ENCODE measurements at regions not wholly inside any gene's neighbourhood (a gene's known extent, or its start where the extent isn't known, plus 50 kb on each side); places are given as distances from the start of the nearest gene placed in this dataset.

DNA sequence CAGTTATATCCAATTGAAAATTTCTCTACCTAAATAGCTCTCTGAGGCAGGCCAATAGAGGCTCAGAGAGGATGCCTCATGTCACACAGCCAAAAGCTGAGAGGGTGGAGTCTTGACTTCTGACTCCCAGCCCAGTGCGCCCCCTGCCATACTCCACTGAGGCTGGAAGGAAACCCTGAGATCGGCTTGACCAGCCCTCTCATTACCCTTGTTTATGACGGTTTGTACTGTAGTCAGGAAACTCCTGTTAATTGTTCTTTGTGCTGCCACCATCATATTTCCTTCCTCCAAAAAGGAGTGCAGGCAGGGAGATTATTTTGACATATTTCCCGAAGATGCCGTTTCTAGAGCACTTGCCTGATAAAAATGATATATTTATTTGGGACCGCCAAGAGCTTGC lies 107.9 kb downstream of the AIPL1 start:
- H3K4me3 ChIP-seq (replicated peaks; ENCODE audit: low read depth, low read length): no peak overlapping the region
- TF ChIP-seq, protein P1, sequence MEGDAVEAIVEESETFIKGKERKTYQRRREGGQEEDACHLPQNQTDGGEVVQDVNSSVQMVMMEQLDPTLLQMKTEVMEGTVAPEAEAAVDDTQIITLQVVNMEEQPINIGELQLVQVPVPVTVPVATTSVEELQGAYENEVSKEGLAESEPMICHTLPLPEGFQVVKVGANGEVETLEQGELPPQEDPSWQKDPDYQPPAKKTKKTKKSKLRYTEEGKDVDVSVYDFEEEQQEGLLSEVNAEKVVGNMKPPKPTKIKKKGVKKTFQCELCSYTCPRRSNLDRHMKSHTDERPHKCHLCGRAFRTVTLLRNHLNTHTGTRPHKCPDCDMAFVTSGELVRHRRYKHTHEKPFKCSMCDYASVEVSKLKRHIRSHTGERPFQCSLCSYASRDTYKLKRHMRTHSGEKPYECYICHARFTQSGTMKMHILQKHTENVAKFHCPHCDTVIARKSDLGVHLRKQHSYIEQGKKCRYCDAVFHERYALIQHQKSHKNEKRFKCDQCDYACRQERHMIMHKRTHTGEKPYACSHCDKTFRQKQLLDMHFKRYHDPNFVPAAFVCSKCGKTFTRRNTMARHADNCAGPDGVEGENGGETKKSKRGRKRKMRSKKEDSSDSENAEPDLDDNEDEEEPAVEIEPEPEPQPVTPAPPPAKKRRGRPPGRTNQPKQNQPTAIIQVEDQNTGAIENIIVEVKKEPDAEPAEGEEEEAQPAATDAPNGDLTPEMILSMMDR (IDR thresholded peaks at IDR 0.05; ENCODE audit: low read length, missing control alignments): no peak
- no peak for DNase-seq (ENCODE audit: low read depth)

DNA sequence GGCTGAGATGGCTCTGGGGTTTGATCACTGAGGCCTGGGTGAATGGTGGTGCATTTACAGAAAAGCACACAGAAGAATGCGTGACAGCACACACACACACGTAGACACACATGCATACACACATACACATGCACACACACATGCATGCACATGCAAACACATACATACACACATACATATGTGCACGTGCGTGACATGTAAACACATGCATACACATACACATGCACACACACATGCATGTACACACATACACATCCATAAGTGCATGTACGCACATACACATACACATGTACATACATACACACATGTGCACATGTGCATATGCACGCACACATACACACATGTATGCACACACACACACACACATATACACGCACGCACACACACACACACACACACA lies 108.4 kb downstream of the AIPL1 start:
- TF ChIP-seq, protein P1 (IDR thresholded peaks at IDR 0.05; ENCODE audit: low read length, missing control alignments): no peak
- no peak for DNase-seq (ENCODE audit: low read depth)
- H3K4me3 ChIP-seq (replicated peaks; ENCODE audit: low read depth, low read length): no peak overlapping the region

DNA sequence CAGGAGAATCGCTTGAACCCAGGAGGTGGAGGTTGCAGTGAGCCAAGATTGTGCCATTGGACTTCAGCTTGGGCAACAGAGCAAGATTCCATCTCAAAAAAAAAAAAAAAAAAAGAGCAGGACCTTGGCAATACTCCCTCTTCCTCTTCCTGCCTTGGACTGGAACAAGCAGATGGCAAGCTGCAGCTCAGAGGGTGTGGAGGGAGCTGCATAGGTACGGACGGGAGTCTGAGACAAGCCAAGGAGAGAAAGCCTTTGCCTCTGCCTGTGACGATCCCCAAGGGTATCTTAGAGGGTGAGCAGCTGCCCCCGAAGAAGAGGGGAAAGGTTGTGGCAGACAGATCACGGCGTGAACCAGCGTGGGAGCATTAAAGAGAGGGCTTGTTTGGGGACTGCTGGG lies 109.2 kb downstream of the AIPL1 start:
- no peak for DNase-seq (ENCODE audit: low read depth)
- no peak overlapping the region for H3K4me3 ChIP-seq (replicated peaks; ENCODE audit: low read depth, low read length)
- TF ChIP-seq, protein P1 (IDR thresholded peaks at IDR 0.05; ENCODE audit: low read length, missing control alignments): no peak

DNA sequence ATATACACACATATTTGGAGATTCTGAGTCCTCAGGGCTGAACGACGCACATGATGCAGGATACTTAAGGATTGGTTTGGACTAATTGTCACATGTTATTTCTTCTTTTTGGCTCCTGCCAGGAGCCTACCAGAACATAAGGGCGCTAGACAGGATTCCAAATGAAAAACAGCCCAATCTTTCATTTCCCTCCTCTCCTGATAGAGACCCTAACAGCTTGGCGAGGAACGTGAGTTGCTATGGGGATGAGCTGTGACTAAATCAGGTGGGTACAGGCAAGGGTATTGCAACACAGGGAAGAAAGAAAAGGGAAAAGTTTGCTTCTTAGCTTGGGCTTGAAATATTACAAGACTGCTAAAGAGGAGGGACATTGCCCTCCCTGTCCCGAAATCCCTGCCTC lies 109.9 kb downstream of the AIPL1 start:
- DNase-seq (ENCODE audit: low read depth): no peak
- H3K4me3 ChIP-seq (replicated peaks; ENCODE audit: low read depth, low read length): no peak overlapping the region
- TF ChIP-seq, protein P1 (IDR thresholded peaks at IDR 0.05; ENCODE audit: low read length, missing control alignments): no peak

DNA sequence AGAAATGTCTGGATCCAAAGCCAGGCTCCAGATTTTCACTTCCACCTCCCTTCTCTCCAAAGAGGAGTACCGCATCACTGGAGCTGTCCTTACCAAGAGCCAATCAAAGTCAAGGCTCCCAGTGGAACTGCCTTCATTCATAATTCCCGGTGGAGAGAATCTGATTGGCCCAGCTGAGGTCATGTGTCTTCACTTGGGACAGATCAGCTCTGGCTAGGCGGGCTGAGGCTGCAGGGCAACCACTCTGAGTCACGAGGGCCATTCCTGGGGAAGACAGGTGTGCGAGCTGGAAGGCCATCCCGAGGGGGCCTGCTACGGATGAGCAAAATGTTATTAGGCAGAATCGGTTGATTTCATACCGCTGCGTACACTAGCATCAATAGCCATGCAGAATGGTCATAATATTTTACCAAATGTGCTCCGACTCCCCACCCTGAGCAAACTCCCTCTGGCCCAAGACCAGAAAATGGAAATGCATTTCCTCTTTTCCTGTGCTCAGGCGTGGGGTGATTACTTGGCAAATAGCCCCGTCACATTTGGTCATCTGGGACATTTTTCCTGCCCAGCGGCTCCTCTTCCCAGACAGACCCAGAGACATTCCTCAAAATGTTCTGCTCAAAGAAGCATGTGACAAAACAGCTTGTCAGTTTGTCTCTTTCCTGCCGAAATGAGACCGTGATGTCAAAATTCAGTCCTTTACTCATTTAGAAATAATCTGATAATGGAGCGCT lies 111.1 kb downstream of the AIPL1 start:
- TF ChIP-seq, protein P1 (IDR thresholded peaks at IDR 0.05; ENCODE audit: low read length, missing control alignments): no peak
- no peak overlapping the region for H3K4me3 ChIP-seq (replicated peaks; ENCODE audit: low read depth, low read length)
- DNase-seq (ENCODE audit: low read depth): no peak

DNA sequence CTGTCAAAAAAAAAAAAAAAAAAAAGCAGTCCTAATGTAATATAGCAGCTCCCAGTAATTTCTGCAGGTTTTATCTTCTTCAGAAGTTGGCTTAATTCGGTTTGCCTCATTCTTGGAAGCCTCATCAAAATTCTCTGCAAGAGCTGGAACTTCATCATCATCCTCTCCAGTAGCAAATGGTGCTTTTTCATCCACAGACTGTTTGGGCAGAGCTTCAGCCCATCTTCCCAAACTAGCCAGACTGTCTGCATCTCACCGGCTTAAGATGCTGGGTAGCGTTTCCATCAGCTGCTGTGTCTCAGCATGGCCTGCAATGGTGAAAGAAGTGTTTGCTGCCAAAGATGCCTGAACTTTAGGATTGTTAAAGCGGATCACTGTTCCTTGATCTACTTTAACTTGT lies 112.6 kb downstream of the AIPL1 start:
- H3K4me3 ChIP-seq (replicated peaks; ENCODE audit: low read depth, low read length): no peak overlapping the region
- no peak for DNase-seq (ENCODE audit: low read depth)
- TF ChIP-seq, protein P1 (IDR thresholded peaks at IDR 0.05; ENCODE audit: low read length, missing control alignments): no peak

DNA sequence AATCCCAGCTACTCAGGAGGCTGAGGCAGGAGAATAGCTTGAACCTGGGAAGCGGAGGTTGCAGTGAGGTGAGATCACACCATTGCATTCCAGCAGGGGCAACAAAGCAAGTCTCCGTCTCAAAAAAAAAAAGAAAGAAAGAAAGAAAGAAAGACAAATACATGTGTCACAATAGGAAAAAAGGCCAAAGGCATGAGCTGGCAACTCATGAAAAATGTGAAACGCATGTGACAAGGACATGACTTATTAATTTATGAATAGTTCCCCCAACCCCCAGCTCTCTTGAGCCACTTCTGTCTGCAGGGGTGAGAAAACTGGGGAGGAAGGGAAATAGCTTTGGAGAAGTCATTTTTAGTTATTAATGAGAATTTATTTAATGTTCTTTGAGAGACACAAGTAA lies 120.6 kb downstream of the AIPL1 start:
- no peak overlapping the region for H3K4me3 ChIP-seq (replicated peaks; ENCODE audit: low read depth, low read length)
- no peak for DNase-seq (ENCODE audit: low read depth)

More for the DNA sequence above, 120.6 kb downstream of the AIPL1 start:
- TF ChIP-seq, protein P1 (IDR thresholded peaks at IDR 0.05; ENCODE audit: low read length, missing control alignments): no peak
